ENCODE measurements at regions not wholly inside any gene's neighbourhood (a gene's known extent, or its start where the extent isn't known, plus 50 kb on each side); places are given as distances from the start of the nearest gene placed in this dataset.

- TF ChIP-seq CTCF (conservative IDR thresholded peaks at IDR 0.05 in 1 of 2, IDR thresholded peaks at IDR 0.05 in 1 of 2; ENCODE audit: low read depth in 1 of 2, low read length in 2 of 2) = no peak
- no peak for TF ChIP-seq EZH2 (IDR thresholded peaks at IDR 0.05; ENCODE audit: low read length, missing control alignments)
Measured at GRCh38 chr15:95600884-95601283, 729.6 kb upstream of the NR2F2 start.

Measured in fibroblast of lung (primary cell).